M059J (cell line): ENCODE measurements at regions not wholly inside any gene's neighbourhood (a gene's known extent, or its start where the extent isn't known, plus 50 kb on each side); places are given as distances from the start of the nearest gene placed in this dataset.

ENCODE experiments used
- DNase-seq: peaks from one replicate; pipeline ENCODE4 v3.0.0-alpha.2; 2012; ENCODE audit warnings: low read depth

DNA sequence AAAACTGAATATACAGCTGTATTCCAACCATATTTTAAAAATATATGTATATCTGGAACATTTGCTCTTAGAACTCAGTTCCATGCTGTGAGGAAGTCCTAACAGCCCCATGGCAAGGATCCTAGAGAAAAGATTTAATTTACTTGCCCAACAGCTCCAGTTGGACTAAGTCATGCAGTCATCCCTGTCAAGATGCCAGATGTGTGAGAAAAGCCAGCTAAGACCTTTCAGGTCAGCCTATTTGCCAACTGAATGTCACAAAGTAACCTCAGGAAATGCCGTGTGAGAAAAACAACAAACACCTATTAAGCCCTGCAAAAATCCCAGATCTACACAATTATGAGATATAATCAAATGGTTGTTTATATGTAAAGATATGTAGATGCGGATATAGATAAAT is 416.3 kb downstream of the NR2F1-AS1 start:
- peak; percentile 95 for DNase-seq

DNA sequence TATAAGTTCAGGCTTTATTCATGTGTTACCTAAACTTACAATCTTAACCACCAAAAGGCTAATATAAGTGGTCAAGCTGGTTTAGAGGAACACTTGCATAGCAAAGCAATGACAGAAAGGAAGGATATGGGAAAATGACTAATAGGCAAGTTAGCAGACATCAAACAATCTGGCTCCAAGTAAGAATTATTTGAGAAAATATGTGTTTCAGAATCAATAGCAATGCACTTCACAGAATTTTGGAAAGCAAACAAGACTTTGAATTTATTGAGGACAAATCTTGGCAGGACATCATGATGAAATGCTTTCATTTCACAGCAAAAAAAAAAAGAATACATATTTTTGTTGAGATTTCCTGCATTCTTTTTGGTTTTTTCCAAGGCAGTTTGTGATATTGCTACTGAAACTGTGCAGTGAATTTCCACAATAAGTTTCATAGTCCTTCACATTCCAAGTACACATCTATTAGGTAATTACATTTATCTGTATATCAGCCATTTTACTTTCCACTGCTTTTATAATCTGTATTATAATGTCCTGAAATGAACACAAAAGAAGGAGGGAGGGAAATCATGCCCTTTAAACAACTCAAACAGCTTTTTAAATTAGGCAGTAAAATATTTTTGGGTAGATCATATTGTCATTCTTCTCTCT is 417.9 kb downstream of the NR2F1-AS1 start:
- peak; percentile 89 for DNase-seq

DNA sequence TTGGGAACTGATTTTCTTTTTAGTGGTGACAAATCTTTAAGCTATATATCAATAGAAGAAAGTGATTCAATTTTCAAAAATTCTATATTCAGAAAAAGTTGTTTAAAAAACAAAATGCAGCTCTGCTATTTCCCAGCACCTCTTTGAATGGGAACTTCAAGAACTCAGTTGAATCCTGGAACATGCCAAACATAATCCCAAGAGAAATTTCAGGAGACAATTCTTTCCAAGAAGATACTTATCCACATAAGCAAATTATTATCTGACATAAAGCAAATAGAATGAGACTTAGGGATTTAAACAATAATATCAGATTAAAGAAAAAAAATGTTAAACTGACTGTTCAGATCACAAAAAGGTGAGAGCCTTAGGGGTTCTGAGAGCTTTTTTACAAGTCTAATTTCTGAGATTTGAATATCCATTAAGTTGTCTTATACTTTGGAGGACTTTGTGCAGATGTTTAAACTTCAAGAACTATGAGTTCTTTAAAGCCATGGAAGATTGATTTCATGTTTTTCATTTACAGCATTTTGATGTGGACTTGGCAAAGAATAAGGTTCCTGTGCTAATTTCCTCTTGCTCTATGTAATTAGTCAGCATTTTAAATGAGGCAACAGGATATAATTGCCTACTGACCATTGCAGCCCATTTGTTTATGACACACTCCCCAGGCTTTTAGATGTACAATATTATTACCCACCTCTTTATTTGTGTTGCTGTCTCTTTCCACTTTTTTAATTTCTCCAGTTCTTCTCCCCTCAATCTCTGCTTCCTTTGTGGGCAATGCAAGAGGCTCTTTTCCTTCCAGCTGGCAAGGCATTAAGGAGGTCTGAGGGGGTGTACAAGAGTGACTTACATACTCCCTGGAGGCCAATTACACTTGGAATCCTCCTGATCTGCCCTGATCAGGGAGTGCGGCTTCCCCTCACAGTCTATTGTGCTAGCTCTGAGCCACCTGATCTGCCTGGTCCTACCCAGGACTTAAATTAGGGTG is 419.1 kb downstream of the NR2F1-AS1 start:
- DNase-seq = peak; percentile 73

DNA sequence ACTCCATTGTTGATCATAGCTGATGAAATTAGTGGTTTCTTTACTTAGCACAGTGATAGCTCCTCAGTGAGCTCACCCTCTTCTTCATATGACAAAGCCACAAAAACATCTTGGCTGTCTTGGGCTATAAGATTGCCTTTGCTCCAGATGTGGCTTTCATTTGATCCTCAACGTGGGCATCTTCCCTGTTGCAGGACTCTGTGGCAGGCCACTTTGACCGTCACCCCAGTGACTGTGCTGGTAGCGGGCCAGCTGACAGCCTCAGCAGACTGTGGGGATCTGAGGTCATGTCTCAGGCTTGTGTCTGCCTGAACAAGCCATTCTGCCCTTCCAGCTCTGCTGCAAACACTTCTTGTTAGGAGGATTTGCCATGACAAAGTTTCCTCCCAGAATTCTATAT is 422.2 kb downstream of the NR2F1-AS1 start:
- DNase-seq = peak; percentile 72

DNA sequence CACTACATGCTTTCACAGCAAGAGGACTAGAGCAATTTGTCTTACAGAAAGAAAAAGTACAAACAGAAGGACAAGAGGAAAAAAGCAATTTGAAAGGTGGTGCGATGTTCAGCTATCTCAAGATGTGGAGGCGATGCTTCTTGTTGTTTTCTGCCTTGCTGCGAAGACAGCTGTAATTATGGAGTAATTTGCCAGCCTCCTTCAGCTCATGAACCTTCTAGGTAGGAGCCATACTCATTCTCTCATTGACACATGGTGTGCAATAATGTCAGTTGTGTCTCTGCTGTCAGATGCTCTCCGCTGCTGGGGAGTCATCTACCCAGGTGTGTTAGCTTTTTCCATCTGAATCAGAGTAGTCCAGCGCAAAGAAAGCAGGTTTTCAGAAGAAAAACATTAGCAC is 424.5 kb downstream of the NR2F1-AS1 start:
- no peak for DNase-seq

DNA sequence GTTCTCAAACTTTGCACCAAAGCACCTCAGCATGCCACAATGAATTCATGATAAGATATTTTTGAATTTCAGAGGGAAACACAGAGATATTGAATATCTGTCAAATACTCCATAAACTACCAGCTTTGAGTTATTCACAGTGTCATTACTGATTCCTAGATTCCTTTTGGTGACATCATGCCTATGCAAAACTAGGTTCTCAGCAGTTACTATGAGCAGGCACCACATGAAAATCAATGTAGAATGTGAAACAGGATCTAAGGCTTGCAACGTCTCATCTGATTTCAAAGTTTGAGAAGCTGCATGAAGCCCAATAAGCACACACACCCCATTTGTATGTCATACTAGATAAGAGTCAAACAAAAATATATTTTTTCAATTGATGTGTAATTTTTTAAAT is 426.5 kb downstream of the NR2F1-AS1 start:
- peak; percentile 26 for DNase-seq

DNA sequence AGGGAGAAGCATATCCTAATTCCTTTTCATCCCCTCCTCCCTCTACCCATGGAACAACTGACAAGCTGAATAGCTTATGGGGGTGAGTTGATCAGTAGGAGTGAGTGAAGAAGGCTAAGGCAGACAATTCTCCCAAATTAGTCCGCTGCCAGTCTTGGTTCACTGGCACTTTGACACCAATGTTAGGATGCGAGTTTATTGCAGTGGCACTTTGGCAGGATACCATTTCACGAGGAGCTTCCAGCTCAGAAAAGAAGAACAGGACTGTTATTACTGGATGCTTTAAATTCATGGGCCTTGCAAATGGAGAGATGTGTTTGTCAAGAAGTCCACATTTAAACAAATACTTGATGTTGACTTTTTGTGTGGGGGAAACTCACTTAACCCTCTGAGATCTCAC is 427.6 kb downstream of the NR2F1-AS1 start:
- DNase-seq = no peak

DNA sequence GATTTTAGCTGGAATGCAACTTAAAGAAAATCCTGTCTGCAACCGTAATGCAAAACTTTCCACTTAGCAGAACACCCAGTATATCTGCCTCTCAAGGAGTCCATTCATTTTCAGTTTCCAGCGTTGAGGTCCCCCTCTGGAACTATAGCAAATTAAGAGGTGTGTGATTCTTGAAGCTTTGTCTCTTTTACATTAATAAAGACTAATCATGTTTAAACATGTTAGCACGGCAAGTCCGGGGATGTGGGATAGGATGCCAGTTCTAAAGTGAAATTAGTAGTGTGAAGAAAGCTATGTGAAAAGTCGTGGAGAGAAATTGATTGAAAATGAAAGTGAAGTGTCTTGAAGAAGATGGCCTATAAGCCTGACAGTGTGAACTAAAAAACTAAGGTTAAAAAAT is 429.1 kb downstream of the NR2F1-AS1 start:
- DNase-seq = peak; percentile 20

DNA sequence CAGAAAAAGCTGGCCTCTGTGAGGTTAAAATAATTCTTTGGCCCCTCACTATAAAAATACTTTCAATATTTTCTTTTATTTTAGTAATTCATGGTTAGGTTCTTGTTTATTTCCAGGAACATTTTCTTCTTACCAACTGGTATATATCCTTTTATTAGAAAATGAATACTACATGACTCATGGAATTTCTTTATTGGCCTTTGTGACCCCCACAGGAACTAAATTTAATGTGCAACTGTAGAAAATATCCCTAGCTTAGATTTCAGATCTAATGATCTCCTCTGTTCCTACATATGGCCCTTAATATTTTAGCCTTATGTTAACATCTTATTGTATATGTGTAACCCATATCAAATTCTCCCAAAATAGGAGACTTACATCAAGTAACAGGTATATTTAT is 429.9 kb downstream of the NR2F1-AS1 start:
- DNase-seq = peak; percentile 74

DNA sequence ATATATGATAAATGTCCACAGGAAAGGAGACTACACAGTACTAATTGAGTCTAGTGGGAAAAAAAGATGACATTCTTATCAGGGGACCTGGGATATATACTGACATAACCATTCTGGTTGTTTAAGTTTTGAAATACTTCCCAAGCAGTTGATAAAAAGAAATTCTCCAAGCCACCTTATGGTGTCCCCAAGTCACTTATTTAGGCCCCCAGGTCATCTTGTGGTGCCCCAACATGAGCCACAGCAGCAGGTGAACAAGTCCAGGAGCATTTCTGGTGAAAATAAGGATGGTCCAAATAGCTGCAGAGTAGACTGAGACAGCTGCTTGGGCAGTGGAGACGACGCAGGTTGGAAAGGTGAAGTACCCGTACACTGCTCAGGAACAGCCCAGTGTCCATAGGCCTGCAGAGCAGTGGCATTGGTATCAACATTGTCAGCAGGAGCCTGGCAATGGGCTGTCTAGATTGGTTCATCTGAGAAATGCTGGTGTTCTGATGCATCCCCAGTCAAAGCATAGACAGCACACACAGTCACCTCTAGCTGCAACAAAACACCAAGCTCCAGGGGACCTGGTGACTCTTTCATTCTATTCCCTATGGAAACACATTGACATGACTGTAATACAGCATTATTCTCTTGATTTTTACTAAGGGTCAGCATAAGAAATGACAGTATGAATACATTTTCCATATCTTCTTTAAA is 430.6 kb downstream of the NR2F1-AS1 start:
- peak; percentile 78 for DNase-seq

DNA sequence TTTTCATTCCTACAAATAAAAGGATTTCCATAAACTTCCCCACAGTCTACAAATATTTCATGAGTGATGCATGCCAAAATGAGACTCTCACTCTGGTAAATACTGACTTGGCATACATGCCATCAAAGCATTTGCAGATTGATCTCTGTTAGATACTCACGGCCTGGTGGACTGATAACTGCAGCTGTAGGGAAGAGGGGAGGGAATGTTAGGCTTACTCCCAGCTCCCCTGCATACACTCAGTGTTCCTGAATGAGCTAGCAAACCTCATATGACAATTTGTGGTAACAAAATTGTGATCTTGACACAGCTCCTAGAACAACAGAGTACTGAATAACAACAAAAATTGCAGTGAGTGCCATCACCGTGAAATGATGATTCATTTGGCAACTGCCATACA is 435.3 kb downstream of the NR2F1-AS1 start:
- DNase-seq = peak; percentile 51

DNA sequence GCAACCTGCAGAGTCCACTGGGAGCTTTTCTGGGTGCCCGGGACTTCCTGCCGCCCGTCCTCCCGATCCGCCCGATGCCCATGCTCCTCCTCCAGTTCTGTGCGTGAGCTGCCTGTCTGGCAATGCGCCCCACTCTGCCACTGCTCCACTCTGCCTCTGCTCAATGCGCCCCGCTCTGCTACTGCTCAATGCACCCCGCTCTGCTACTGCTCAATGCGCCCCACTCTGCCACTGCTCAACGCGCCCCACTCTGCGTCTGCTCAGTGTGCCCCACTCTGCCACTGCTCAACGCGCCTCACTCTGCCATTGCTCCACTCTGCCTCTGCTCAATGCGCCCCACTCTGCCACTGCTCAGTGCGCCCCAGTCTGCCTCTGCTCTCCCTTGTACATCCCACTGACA is 436.0 kb downstream of the NR2F1-AS1 start:
- DNase-seq = no peak

DNA sequence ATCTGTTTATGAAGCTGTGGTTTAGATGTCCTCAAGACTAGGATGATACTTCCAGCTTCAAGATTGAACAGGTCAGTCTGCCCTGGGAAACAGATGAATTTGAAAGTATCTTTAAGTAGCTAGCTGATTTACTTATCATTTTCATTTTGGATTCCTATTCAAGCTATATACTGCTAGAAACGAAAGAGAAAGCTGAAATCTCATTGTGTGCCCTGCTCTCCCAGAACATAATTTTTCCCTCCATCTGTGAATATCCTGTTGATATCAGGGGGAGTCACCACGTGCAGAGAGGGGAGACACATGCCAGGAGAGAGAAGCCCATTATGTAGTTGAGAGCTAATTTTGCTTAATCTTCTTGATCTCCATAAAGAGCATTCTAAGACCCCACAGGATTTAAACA is 439.1 kb downstream of the NR2F1-AS1 start:
- DNase-seq = peak; percentile 27

DNA sequence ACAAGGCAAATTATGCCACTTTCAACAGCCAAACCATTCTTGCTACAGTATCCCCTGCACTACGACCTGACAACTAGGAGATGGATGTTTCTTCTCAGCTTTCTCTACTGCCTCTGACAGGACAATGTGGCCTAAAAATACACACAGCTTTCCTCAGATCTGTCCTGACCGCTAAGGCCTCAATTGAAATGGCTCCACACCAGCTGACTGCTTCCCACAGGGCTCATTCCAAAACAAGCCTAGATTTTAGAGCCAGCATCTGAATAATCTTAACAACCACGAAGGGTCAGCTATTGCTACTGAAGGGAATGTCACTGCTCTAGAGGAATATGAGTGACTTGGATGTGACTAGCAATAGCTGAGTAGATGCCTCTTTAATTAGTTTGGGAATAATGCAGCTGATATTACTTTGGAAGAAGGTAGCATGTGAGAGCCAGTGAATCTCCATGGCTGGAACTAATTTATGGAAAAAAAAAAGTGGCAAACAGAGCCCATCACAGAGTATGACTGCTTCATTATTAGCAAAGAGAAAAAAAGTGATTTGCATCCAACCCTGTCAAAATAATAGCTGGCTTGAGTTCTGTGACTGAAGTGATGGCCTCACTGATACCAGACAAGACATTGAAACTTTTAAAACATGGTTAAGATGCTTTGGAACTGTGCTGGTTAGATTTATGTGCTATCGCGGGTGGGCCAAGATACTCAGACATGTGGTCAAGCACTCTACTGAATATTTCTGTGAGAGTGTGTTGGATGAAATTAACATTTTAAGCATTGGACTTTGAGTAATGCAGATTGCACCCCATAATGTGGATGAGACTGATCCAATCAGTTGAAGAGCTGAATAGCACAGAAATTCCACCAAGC is 450.2 kb downstream of the NR2F1-AS1 start:
- no peak for DNase-seq

DNA sequence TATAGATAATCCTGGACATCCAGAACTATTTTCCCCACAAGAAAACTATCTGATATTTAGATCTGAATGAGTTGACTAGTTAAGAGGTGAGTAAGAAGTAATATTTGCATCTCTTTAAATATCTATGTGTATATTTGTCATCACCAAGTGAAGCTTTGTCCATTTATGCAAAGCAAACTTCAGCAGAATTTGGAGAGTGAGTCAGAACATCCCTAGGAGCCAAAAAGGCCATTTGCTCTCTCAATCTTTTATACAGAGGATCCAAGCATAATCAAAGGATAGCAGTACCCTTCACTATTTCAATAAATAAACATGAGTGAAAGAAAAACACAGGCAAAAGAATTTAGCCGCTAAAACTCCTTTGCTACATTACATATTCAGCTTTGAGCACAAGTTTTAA is 454.4 kb downstream of the NR2F1-AS1 start:
- peak; percentile 72 for DNase-seq

DNA sequence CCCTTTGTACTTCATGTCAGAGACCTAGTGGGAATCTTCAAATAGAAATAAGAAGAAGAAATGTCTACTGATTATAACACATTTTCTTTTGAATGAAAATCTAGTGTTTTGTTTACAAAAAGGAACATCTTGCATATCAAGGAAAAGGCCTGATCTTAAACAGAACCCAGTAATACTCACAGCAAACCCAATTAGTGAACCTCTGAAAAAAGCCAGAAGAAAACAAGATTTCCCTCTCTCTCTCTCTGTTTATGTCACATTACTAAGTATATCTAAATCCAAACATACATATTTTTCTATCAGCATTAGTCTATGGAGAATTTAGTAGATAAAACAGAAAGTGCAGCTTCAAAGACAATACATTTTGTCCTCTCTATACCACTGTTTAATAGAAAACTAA is 457.9 kb downstream of the NR2F1-AS1 start:
- DNase-seq = no peak

DNA sequence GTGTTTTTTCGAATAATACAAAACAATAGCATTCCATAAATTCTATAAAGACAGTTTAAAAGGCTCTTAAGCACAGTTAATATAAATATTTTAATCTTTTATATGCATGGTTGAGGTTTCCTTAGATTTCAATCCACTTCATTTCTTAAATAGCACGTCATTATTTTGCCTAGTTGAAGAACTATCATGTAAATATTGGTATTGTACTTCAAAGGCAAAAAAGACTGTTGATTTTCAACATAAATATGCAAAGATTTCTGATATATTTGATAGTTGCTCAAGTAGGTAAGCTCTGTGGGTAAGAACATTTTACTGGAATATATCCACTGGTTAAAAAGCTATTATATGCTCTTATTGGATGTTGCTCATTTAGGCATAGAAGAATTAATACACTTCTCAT is 458.6 kb downstream of the NR2F1-AS1 start:
- peak; percentile 26 for DNase-seq

DNA sequence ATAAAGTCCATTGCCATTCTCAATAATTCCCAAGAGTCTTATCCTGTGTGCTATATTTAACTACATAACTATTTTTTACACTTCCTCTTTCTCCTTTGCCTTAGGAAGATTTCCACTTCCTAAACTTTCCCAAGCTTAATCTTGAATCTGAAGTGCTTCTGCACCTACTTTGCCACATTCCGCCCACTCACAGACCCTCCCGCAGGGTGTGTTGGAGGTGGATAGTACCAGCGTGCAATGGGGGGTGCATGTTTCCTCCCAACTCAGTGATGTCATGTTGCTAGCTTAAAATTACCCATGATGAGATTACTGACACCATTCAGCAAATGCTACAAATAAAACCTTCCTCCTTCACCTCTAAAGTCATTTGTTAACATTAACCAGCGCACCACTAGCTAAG is 460.2 kb downstream of the NR2F1-AS1 start:
- no peak for DNase-seq

DNA sequence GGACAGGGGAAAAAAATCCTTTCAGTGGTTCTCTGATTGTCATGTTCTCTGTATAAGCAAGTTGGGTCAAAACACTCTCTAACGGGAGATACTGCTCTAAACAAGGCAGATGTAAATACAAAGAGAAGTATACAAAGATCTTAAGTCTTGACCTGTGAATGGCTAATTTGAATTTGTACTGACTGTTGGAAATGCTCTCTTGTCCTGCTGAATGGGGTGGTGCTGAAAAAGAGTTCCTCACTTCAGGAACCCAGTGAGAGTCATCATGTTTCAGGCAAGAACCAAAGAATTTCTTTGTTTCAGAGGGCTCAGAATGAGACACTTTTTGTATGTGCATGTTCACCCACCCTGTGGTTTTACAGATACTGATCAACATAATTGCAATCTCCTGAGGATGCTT is 461.0 kb downstream of the NR2F1-AS1 start:
- peak; percentile 24 for DNase-seq

DNA sequence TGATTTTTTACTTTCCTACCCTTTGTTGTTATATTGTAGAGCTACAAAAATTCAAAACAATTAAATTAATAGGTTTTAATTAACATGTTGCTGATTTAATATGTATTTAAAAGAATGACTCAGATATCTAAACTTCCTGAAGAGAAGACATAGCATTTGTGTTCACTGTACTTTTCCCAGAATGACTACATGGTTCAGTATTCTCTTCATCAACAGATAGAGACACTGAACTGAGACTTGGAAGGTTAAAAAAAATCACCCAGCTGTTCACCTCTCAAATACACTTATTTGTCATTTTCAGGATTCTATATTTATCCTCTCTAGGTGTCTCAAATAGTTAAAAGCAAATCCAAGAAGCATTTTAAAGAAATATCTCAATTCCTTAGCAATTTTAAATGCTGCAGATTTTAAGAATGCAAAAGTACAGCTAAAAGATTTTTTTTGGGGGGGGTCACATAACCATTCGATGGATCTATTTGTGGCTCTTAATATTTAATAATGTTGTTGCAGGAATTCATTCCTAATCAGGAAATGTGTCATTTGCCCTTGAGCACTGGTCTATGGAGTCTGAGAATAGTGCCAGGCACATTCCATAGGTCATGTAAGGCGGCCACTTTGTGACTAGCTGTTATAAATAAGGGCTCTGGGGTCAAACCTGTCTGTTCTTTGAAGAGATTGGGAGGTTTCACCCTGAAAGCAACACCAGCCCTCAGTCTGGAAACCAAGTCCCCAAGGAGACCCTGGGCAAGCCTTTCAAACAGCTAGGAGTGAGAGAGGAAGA is 463.1 kb downstream of the NR2F1-AS1 start:
- DNase-seq = peak; percentile 47
